Neural cell (in vitro differentiated cells): ENCODE measurements at regions not wholly inside any gene's neighbourhood (a gene's known extent, or its start where the extent isn't known, plus 50 kb on each side); places are given as distances from the start of the nearest gene placed in this dataset.

Experiments used
- H2AFZ ChIP-seq: fragments of 200-600, 300-800 bp; sonication (generic), shearing (Covaris generic); 2 replicates; pipeline ENCODE4 v1.6.0; 2014; ENCODE audit warnings: low read depth, mild to moderate bottlenecking, antibody characterized with exemption, low read length, moderate library complexity
- H3F3A ChIP-seq: fragments of 200-600 bp; shearing (Covaris generic); 2 replicates; pipeline ENCODE4 v1.6.1; 2016; ENCODE audit warnings: mild to moderate bottlenecking, moderate library complexity, mixed read lengths, antibody characterized with exemption, low read length; ENCODE audit not compliant: insufficient read depth, poor library complexity, severe bottlenecking
- H3K27ac ChIP-seq: fragments of 200-600, 300-800 bp; sonication (generic), shearing (Covaris generic); 2 replicates; pipeline ENCODE4 v1.5.1; 2014; ENCODE audit warnings: mild to moderate bottlenecking, low read length, moderate library complexity
- H3K27me3 ChIP-seq: fragments of 300-800, 200-600 bp; sonication (generic), shearing (Covaris generic); 2 replicates; pipeline ENCODE4 v1.6.0; 2014; ENCODE audit warnings: mild to moderate bottlenecking, low read depth, low read length, moderate library complexity; ENCODE audit not compliant: insufficient read depth
- H3K36me3 ChIP-seq: fragments of 300-800, 200-600 bp; sonication (generic), shearing (Covaris generic); 2 replicates; pipeline ENCODE4 v1.5.1; 2014; ENCODE audit warnings: mild to moderate bottlenecking, antibody characterized with exemption, low read length, moderate library complexity; ENCODE audit not compliant: insufficient read depth
- H3K4me2 ChIP-seq: fragments of 300-800, 200-600 bp; sonication (generic), shearing (Covaris generic); 2 replicates; pipeline ENCODE4 v1.6.0; 2014; ENCODE audit warnings: mild to moderate bottlenecking, low read length
- H3K4me3 ChIP-seq: fragments of 300-800, 200-600 bp; sonication (generic), shearing (Covaris generic); 2 replicates; pipeline ENCODE4 v1.5.1; 2014; ENCODE audit warnings: mild to moderate bottlenecking, low read length, moderate library complexity
- H3K79me2 ChIP-seq: fragments of 200-600 bp; shearing (Covaris generic); replicated peaks from 2 replicates; pipeline ENCODE4 v1.6.0; 2014; ENCODE audit warnings: mild to moderate bottlenecking, low read length, moderate library complexity; ENCODE audit not compliant: insufficient read depth
- H3K9ac ChIP-seq: fragments of 300-800, 200-600 bp; sonication (generic), shearing (Covaris generic); 2 replicates; pipeline ENCODE4 v1.6.1; 2016; ENCODE audit warnings: mild to moderate bottlenecking, low read length, mixed read lengths
- H3K9me2 ChIP-seq: fragments of 200-600 bp; shearing (Covaris generic); 2 replicates; pipeline ENCODE4 v1.6.1; 2016; ENCODE audit warnings: mild to moderate bottlenecking, low read length, mixed read lengths; ENCODE audit not compliant: insufficient read depth
- H3K9me3 ChIP-seq: fragments of 200-600, 300-800 bp; sonication (generic), shearing (Covaris generic); 2 replicates; pipeline ENCODE4 v1.6.1; 2016; ENCODE audit warnings: mild to moderate bottlenecking, mixed run types, low read length, moderate library complexity, mixed read lengths
- H4K20me1 ChIP-seq: fragments of 200-600 bp; shearing (Covaris generic); 2 replicates; pipeline ENCODE4 v1.6.1; 2016; ENCODE audit warnings: mild to moderate bottlenecking, mixed run types; ENCODE audit not compliant: insufficient read depth
- EP300 ChIP-seq: fragments of 450-650 bp; conservative IDR thresholded peaks from 2 replicates; pipeline ENCODE4 v1.6.1; 2014; ENCODE audit warnings: antibody characterized with exemption, mild to moderate bottlenecking, moderate library complexity; ENCODE audit not compliant: poor library complexity, severe bottlenecking
- EZH2 ChIP-seq: fragments of 200-600, 300-800 bp; shearing (Covaris generic), sonication (generic); IDR thresholded peaks from 2 replicates; pipeline ENCODE4 v1.6.1; 2014; ENCODE audit warnings: antibody characterized with exemption, low read length, borderline replicate concordance, mild to moderate bottlenecking; ENCODE audit not compliant: insufficient read depth, poor library complexity, severe bottlenecking
- MXI1 ChIP-seq: fragments of 450-650 bp; conservative IDR thresholded peaks from 2 replicates; pipeline ENCODE4 v1.6.1; 2014; ENCODE audit warnings: antibody characterized with exemption, mild to moderate bottlenecking; ENCODE audit not compliant: poor library complexity, severe bottlenecking
- POLR2AphosphoS5 ChIP-seq: IDR thresholded peaks from 2 replicates; pipeline ENCODE4 v1.6.1; 2012
- RAD21 ChIP-seq: fragments of 450-650 bp; conservative IDR thresholded peaks from 2 replicates; pipeline ENCODE4 v1.6.1; 2014; ENCODE audit warnings: antibody characterized with exemption, mild to moderate bottlenecking, moderate library complexity
- SMC3 ChIP-seq: fragments of 450-650 bp; conservative IDR thresholded peaks from 2 replicates; pipeline ENCODE4 v1.6.1; 2014; ENCODE audit warnings: antibody characterized with exemption, mild to moderate bottlenecking, moderate library complexity; ENCODE audit not compliant: poor library complexity
- TAF1 ChIP-seq: IDR thresholded peaks from 2 replicates; pipeline ENCODE4 v1.6.1; 2012; ENCODE audit warnings: low read depth
- TF ChIP-seq, protein P1 (sequence below): IDR thresholded peaks from 2 replicates; pipeline ENCODE4 v1.6.1; 2012; ENCODE audit warnings: borderline replicate concordance
- TF ChIP-seq, protein P2 (sequence below): fragments of 450-650 bp; IDR thresholded peaks from 2 replicates; pipeline ENCODE4 v1.5.1; 2014; ENCODE audit warnings: antibody characterized with exemption, mild to moderate bottlenecking, moderate library complexity; ENCODE audit not compliant: poor library complexity, severe bottlenecking

DNA sequence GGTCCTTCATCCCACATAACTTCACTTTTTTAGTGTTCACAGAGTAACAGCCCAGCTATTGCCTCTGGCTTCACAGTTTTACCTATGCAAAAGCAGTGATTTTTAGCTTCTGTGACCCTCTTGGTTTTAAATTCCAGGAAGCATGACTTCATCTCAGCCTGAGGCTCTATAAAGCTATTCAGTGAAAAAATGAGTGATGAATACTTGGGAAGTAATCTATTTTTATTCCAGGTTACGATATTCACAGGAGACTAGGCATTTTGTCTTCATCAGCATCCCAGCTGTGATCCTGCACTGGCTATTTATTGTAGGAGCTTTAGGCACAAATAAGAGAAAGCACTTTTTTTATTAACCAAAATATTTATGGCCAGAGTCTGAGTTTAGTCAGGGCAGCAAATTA is 164.8 kb downstream of the SNAPC1 start:
- no peak overlapping the region for H2AFZ ChIP-seq
- no peaks in the 10 kb centered on the region for H3K9me2 ChIP-seq
- no peak for TF ChIP-seq POLR2AphosphoS5
- TF ChIP-seq RAD21: no peak
- no peak for TF ChIP-seq EP300
- no peak for TF ChIP-seq MXI1
- peak overlapping the region; percentile 15 for H3K4me3 ChIP-seq
- peak overlapping the region; percentile 1 for H3K9ac ChIP-seq
- no peaks in the 10 kb centered on the region for H3K9me3 ChIP-seq
- peak overlapping the region; percentile 33 for H3K4me2 ChIP-seq
- H4K20me1 ChIP-seq: no peaks in the 10 kb centered on the region
- no peaks in the 10 kb centered on the region for H3F3A ChIP-seq
- H3K27ac ChIP-seq: peak overlapping the region; percentile 82
- no peaks in the 10 kb centered on the region for H3K79me2 ChIP-seq
- no peaks in the 10 kb centered on the region for H3K27me3 ChIP-seq
- no peaks in the 10 kb centered on the region for H3K36me3 ChIP-seq

DNA sequence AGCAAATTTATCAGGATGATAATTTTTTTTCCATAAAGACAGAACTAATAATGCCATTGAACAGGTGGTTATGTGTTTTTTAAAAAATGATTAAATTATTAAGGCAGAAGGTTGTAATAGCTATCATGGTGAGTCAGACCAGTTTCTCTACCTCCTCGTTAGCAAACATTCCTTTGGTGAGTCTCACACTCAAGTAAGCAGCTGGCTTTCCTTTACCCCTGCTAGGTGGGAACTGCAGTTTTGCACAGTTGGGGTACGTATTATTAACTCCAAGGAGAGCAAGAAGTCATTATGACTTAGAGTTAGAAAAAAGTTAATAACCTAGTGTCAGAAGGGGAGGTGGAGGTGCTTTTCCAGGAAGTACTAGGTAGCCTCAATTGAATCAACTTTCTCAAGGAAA is 165.3 kb downstream of the SNAPC1 start:
- H3K9ac ChIP-seq: peak overlapping the region; percentile 1
- no peaks in the 10 kb centered on the region for H3K79me2 ChIP-seq
- no peak overlapping the region for H2AFZ ChIP-seq

More for the DNA sequence above, 165.3 kb downstream of the SNAPC1 start:
- Histone ChIP-seq H4K20me1 (no peaks in the 10 kb centered on the region), H3K36me3 (no peaks in the 10 kb centered on the region), H3K27me3 (no peaks in the 10 kb centered on the region), H3K27ac (peak overlapping the region; percentile 82), H3K4me2 (peak overlapping the region; percentile 33), H3K9me3 (no peaks in the 10 kb centered on the region), H3K4me3 (peak overlapping the region; percentile 15), H3K9me2 (no peaks in the 10 kb centered on the region), H3F3A (no peaks in the 10 kb centered on the region)
- no peak for TF ChIP-seq RAD21
- TF ChIP-seq MXI1: no peak
- no peak for TF ChIP-seq POLR2AphosphoS5
- no peak for TF ChIP-seq SMC3
- TF ChIP-seq EP300: no peak
- TF ChIP-seq, protein P1, sequence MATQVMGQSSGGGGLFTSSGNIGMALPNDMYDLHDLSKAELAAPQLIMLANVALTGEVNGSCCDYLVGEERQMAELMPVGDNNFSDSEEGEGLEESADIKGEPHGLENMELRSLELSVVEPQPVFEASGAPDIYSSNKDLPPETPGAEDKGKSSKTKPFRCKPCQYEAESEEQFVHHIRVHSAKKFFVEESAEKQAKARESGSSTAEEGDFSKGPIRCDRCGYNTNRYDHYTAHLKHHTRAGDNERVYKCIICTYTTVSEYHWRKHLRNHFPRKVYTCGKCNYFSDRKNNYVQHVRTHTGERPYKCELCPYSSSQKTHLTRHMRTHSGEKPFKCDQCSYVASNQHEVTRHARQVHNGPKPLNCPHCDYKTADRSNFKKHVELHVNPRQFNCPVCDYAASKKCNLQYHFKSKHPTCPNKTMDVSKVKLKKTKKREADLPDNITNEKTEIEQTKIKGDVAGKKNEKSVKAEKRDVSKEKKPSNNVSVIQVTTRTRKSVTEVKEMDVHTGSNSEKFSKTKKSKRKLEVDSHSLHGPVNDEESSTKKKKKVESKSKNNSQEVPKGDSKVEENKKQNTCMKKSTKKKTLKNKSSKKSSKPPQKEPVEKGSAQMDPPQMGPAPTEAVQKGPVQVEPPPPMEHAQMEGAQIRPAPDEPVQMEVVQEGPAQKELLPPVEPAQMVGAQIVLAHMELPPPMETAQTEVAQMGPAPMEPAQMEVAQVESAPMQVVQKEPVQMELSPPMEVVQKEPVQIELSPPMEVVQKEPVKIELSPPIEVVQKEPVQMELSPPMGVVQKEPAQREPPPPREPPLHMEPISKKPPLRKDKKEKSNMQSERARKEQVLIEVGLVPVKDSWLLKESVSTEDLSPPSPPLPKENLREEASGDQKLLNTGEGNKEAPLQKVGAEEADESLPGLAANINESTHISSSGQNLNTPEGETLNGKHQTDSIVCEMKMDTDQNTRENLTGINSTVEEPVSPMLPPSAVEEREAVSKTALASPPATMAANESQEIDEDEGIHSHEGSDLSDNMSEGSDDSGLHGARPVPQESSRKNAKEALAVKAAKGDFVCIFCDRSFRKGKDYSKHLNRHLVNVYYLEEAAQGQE: no peak
- no peak for TF ChIP-seq TAF1
- TF ChIP-seq, protein P2, sequence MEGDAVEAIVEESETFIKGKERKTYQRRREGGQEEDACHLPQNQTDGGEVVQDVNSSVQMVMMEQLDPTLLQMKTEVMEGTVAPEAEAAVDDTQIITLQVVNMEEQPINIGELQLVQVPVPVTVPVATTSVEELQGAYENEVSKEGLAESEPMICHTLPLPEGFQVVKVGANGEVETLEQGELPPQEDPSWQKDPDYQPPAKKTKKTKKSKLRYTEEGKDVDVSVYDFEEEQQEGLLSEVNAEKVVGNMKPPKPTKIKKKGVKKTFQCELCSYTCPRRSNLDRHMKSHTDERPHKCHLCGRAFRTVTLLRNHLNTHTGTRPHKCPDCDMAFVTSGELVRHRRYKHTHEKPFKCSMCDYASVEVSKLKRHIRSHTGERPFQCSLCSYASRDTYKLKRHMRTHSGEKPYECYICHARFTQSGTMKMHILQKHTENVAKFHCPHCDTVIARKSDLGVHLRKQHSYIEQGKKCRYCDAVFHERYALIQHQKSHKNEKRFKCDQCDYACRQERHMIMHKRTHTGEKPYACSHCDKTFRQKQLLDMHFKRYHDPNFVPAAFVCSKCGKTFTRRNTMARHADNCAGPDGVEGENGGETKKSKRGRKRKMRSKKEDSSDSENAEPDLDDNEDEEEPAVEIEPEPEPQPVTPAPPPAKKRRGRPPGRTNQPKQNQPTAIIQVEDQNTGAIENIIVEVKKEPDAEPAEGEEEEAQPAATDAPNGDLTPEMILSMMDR: no peak
- TF ChIP-seq EZH2: no peak
